ENCODE measurements at regions not wholly inside any gene's neighbourhood (a gene's known extent, or its start where the extent isn't known, plus 50 kb on each side); places are given as distances from the start of the nearest gene placed in this dataset.

GRCh38 chr14:100400115-100400514, 77.0 kb downstream of the SLC25A47 start:
- no peak for DNase-seq (ENCODE audit: low spot score in 2 of 2, unreplicated experiment in 2 of 2)
- no peak overlapping the region for H3K27ac Mint-ChIP-seq
- no peaks in the 10 kb centered on the region for H3K36me3 Mint-ChIP-seq
- H3K9me3 Mint-ChIP-seq = no peaks in the 10 kb centered on the region
- no peak overlapping the region for H3K4me3 Mint-ChIP-seq
- no peak for TF ChIP-seq CTCF (IDR thresholded peaks at IDR 0.05; ENCODE audit: unreplicated experiment)
- H3K27me3 Mint-ChIP-seq (ENCODE audit: low read depth) = peaks cover 13% of the 10 kb centered on the region
- H3K4me1 Mint-ChIP-seq = peaks cover 25% of the 10 kb centered on the region

- no peak for DNase-seq (ENCODE audit: low spot score in 2 of 2, unreplicated experiment in 2 of 2)
- TF ChIP-seq CTCF (IDR thresholded peaks at IDR 0.05; ENCODE audit: unreplicated experiment) = no peak
- Mint-ChIP-seq H3K4me1 (peaks cover 29% of the 10 kb centered on the region), H3K36me3 (no peaks in the 10 kb centered on the region), H3K9me3 (no peaks in the 10 kb centered on the region), H3K4me3 (no peak overlapping the region), H3K27ac (no peak overlapping the region), H3K27me3 (ENCODE audit: low read depth) (peaks cover 13% of the 10 kb centered on the region)
Observed at GRCh38 chr14:100401031-100401692, 78.0 kb downstream of the SLC25A47 start.

GRCh38 chr14:100401792-100402191, 78.7 kb downstream of the SLC25A47 start:
- Mint-ChIP-seq H3K9me3 (no peaks in the 10 kb centered on the region), H3K27me3 (ENCODE audit: low read depth) (peaks cover 13% of the 10 kb centered on the region), H3K36me3 (no peaks in the 10 kb centered on the region), H3K4me1 (peaks cover 32% of the 10 kb centered on the region), H3K4me3 (no peak overlapping the region), H3K27ac (no peak overlapping the region)
- DNase-seq (ENCODE audit: low spot score in 2 of 2, unreplicated experiment in 2 of 2) = no peak
- no peak for TF ChIP-seq CTCF (IDR thresholded peaks at IDR 0.05; ENCODE audit: unreplicated experiment)

GRCh38 chr14:100402631-100403030, 79.5 kb downstream of the SLC25A47 start:
- Mint-ChIP-seq H3K4me3 (no peak overlapping the region), H3K27ac (no peak overlapping the region), H3K4me1 (peaks cover 31% of the 10 kb centered on the region), H3K27me3 (ENCODE audit: low read depth) (peaks cover 13% of the 10 kb centered on the region), H3K9me3 (no peaks in the 10 kb centered on the region), H3K36me3 (no peaks in the 10 kb centered on the region)
- no peak for TF ChIP-seq CTCF (IDR thresholded peaks at IDR 0.05; ENCODE audit: unreplicated experiment)
- no peak for DNase-seq (ENCODE audit: low spot score in 2 of 2, unreplicated experiment in 2 of 2)

GRCh38 chr14:100403105-100403504, 80.0 kb downstream of the SLC25A47 start:
- Mint-ChIP-seq H3K4me3 (no peak overlapping the region), H3K27ac (no peak overlapping the region), H3K9me3 (no peaks in the 10 kb centered on the region), H3K27me3 (ENCODE audit: low read depth) (peaks cover 13% of the 10 kb centered on the region), H3K4me1 (peaks cover 28% of the 10 kb centered on the region), H3K36me3 (no peaks in the 10 kb centered on the region)
- no peak for DNase-seq (ENCODE audit: low spot score in 2 of 2, unreplicated experiment in 2 of 2)
- no peak for TF ChIP-seq CTCF (IDR thresholded peaks at IDR 0.05; ENCODE audit: unreplicated experiment)
